HAP-1 (cell line): ENCODE measurements at regions not wholly inside any gene's neighbourhood (a gene's known extent, or its start where the extent isn't known, plus 50 kb on each side); places are given as distances from the start of the nearest gene placed in this dataset.

Experiments
- DNase-seq, 2 experiments: peaks; one replicate each; pipeline ENCODE4 v3.0.0-alpha.2; 2016 to 2020; ENCODE audit warnings: low spot score in 2 of 2
- H3K27me3 ChIP-seq: fragments of 250-450 bp; sonication (Bioruptor Pico); 2 replicates; pipeline ENCODE4 v1.5.1; 2020; ENCODE audit warnings: low read depth, mild to moderate bottlenecking, moderate library complexity
- H3K36me3 ChIP-seq: fragments of 250-450 bp; sonication (Bioruptor Pico); replicated peaks from 2 replicates; pipeline ENCODE4 v1.5.1; 2020; ENCODE audit warnings: mild to moderate bottlenecking
- H3K4me1 ChIP-seq: fragments of 250-450 bp; sonication (Bioruptor Pico); 2 replicates; pipeline ENCODE4 v1.5.1; 2020; ENCODE audit warnings: mild to moderate bottlenecking
- H3K4me3 ChIP-seq: fragments of 250-450 bp; sonication (Bioruptor Pico); 2 replicates; pipeline ENCODE4 v1.5.1; 2020; ENCODE audit warnings: mild to moderate bottlenecking, moderate library complexity
- H3K9me3 ChIP-seq: fragments of 250-450 bp; sonication (Bioruptor Pico); 2 replicates; pipeline ENCODE4 v1.5.1; 2020; ENCODE audit warnings: mild to moderate bottlenecking, moderate library complexity
- in situ Hi-C: fragments of 300-500 bp; cut with MboI; formaldehyde crosslinking; loops from 3 replicates; pipeline ENCODE4 v1.14.3; 2020; ENCODE audit warnings: low sequenced_read_pairs, inconsistent platforms, mixed read lengths

DNA sequence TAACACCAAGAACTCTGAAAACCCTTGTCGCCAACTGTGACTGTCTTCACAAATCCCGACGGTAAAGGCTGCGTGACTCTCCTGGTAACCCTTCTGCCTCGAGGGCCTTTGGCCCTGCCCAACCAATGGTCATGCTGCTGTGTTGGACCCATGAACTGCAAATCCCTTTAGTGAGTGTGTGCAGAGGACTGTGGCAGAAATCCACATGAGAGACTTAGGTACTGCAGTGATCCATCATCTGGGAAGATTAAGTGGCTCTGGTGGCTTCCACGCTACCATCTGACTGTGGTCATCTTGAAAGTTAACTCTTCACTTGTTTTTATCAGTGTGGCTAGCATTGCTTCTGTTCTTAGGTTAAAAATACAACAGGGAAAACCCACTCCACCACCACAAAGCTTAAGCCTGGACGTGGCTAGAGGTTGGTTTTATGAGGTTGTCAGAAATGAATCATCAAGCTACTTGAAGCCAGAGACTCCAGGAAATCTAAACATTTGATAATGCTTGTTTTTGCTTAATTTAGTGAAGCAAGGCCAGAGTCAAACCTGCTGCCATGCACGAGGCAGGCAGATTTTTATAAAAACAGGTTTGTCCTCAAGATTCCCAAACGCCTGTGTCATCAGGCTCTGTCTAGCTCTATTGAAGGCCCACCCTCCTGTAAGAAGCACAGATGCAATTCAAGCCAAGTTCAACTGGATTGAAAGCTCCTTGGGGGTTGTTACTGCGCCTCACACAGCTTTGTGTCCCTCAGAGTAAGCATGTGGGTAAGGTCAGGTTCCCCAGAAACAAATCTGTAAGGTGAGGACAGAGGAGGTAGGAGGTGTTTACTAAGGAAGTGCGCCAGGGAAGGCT, 52.7 kb upstream of the ERCC6L2 start:
- Histone ChIP-seq H3K36me3 (no peaks in the 10 kb centered on the region), H3K27me3 (no peaks in the 10 kb centered on the region), H3K4me1 (no peaks in the 10 kb centered on the region), H3K4me3 (no peak overlapping the region), H3K9me3 (no peaks in the 10 kb centered on the region; the same call in 1 of the 2 replicates)
- no peak for DNase-seq
- in situ Hi-C loops, result no loop called here

DNA sequence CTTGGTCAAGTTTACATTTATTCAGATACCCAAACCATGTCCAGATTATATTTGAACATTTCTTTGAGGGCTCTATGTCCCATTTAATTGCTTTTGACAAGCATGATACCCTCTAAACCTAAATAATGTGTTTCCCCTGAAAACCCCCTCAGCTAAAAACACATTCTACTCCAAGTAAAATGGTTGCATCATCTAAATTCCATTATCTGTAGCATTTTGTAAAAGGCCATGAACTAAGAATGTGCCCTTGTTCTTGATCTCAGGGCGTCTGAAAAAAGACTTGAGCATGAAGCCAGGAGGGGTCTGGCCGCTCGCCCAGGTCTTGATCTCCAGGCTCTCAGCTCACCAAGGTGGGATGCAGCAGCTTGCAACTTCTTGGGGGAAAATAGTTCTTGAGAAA, 53.5 kb upstream of the ERCC6L2 start:
- Histone ChIP-seq H3K4me3 (no peak overlapping the region), H3K9me3 (no peaks in the 10 kb centered on the region; the same call in 1 of the 2 replicates), H3K4me1 (no peaks in the 10 kb centered on the region), H3K36me3 (no peaks in the 10 kb centered on the region), H3K27me3 (no peaks in the 10 kb centered on the region)
- in situ Hi-C loops, result no loop called here
- DNase-seq, result no peak

DNA sequence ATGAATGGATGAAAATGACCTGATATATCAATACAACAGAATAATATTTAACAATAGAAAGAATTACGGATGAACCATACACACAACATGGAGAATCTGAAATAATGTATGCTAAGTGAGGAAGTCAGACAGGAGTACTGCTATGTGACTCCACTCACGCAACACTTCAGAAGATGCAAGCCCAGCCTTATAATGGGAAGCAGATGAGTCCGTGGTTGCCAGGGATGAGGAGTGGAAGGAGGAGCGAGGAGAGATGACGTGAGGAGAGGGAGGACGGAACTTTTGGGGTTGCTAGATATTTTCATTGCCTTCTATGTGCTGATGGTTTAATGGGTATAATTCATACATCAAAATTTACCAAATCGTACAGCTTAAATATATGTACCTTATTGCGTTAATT, 55.4 kb upstream of the ERCC6L2 start:
- Histone ChIP-seq H3K27me3 (no peaks in the 10 kb centered on the region), H3K9me3 (no peaks in the 10 kb centered on the region; the same call in 1 of the 2 replicates), H3K4me3 (no peak overlapping the region), H3K36me3 (no peaks in the 10 kb centered on the region), H3K4me1 (no peaks in the 10 kb centered on the region)
- in situ Hi-C loops, result no loop called here
- DNase-seq, result no peak

DNA sequence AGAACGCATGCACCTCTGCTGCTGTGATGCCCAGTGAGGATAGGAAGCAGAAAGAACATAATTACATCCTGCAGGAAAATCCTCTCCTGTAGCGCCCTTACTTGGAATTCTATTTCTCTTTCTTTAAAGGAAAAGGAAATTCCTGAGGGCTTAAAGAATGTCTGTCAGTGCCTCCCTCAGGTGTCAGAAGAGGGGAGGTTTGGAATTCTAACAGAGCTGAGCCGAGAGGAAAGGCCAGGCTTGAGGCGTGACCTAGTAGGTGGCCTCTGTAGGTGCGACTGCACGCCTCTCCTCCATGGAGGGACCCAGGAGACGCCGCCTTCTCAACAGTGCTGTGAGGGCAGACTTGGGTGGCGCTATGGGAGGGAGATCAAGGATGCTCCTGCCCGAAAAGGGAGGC, 55.9 kb upstream of the ERCC6L2 start:
- in situ Hi-C loops, result no loop called here
- Histone ChIP-seq H3K4me3 (no peak overlapping the region), H3K36me3 (no peaks in the 10 kb centered on the region), H3K27me3 (no peaks in the 10 kb centered on the region), H3K4me1 (no peaks in the 10 kb centered on the region), H3K9me3 (no peaks in the 10 kb centered on the region; the same call in 1 of the 2 replicates)
- no peak for DNase-seq

DNA sequence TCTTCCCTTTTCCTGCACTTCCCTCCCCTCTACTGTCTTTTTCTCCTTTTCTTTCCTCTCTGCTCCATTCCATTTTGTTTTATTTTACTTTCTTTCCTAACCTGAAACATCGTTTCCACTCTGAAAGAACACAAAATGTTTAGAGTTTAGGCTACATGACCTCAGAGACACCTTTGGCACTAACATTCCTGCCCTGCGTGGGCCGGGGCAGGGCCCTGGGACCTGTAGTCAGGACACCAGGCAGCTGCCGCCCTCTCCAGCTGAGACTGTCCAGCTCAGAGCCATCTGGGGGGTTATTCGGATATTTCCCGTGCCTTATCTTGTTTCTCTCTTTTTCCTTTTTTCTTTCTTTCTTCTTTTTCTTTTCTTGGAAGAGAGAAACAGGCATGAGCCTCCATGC, 58.3 kb upstream of the ERCC6L2 start:
- H3K36me3 ChIP-seq, result no peaks in the 10 kb centered on the region
- no peak for DNase-seq
- H3K4me1 ChIP-seq, result no peaks in the 10 kb centered on the region
- no peak overlapping the region for H3K4me3 ChIP-seq
- H3K9me3 ChIP-seq, result no peaks in the 10 kb centered on the region; the same call in 1 of the 2 replicates
- in situ Hi-C loops, result no loop called here
- H3K27me3 ChIP-seq, result no peaks in the 10 kb centered on the region

DNA sequence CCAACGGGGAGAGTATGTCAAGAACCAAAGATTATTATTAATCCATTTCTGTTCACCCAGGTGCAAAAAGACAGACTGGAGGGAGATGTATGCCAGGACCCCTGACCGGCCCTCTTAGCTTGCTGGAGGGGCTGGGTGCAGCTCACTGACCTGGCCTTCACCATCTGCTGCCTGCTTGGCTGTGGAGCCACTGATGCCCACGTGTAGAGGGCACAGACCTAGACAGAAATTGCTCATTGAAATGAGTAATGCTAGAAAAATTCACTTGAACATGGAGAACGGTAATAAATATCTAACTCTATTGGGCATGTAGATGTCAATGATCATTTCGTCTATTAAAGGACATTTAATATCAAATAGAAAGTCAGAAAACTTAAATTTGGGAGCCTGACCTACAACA, 58.8 kb upstream of the ERCC6L2 start:
- Histone ChIP-seq H3K27me3 (no peaks in the 10 kb centered on the region), H3K4me3 (no peak overlapping the region), H3K9me3 (no peaks in the 10 kb centered on the region), H3K36me3 (no peaks in the 10 kb centered on the region), H3K4me1 (no peaks in the 10 kb centered on the region)
- no peak for DNase-seq
- in situ Hi-C loops, result no loop called here

DNA sequence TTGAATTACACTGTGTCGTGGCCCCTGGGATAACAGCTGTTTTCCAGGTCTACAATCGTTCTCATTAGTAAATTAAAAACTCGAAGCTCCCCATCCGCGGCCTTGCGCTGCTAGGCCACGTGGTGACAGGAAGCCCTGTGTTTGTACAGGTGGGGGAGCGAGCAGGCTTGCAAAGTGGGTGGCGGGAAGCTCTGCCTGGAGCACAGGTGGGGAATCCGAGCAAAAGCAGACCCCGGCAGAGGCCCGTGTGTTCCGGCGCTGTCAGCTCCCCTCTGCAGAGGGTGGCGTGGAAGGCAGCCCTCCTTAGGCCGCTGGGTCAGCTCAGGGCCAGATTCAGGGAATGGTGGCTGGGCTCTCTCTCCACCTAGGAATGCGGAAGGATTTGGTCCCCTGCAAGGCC, 59.5 kb upstream of the ERCC6L2 start:
- no peaks in the 10 kb centered on the region for H3K4me1 ChIP-seq
- H3K27me3 ChIP-seq, result no peaks in the 10 kb centered on the region
- DNase-seq, result no peak
- no peaks in the 10 kb centered on the region for H3K9me3 ChIP-seq
- in situ Hi-C loops, result no loop called here
- no peaks in the 10 kb centered on the region for H3K36me3 ChIP-seq
- no peak overlapping the region for H3K4me3 ChIP-seq

DNA sequence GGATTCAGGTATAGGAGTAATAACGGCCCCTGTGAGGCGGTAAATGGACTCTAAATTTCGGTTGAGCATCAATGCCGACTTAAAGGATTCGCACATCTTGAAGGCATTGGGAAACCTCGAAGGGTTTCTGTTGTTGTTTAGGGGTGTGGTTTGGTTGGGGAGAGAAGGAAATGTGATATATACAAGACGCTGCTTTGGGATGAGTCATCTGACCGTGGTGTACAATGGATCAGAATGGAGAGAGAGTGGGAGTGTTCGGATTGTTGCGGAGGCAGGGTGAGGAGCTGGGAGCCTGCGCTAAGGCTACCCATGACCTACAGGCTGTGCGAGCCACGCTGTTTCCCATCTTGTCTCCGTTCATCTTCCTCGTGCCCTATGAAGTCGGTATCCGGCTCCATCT, 60.4 kb upstream of the ERCC6L2 start:
- DNase-seq, result no peak

DNA sequence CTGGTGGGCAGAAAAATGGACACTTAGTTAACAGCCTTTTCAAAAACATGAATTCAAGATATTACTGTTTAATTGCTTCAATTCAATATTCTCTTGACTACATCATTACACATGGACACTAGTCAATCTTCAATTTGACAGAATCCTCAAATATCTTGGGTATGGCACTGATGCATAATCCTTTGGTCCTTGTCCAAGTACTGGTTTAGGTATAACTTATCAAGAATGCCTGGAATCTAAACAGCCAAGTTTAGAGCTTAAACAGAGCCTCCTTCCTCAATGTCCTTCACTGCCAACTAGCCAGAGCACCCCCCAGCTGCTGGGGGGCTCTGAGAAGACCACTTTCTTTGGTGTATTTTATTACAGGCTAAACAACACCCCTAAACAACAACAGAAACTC, 61.6 kb upstream of the ERCC6L2 start:
- H3K27me3 ChIP-seq, result no peaks in the 10 kb centered on the region
- DNase-seq, result no peak
- H3K4me3 ChIP-seq, result no peak overlapping the region
- no peaks in the 10 kb centered on the region for H3K9me3 ChIP-seq
- H3K36me3 ChIP-seq, result no peaks in the 10 kb centered on the region
- H3K4me1 ChIP-seq, result no peaks in the 10 kb centered on the region
- in situ Hi-C loops, result no loop called here

More for the DNA sequence above, 60.4 kb upstream of the ERCC6L2 start:
- no peaks in the 10 kb centered on the region for H3K27me3 ChIP-seq
- no peaks in the 10 kb centered on the region for H3K36me3 ChIP-seq
- no peaks in the 10 kb centered on the region for H3K4me1 ChIP-seq
- in situ Hi-C loops, result no loop called here
- no peaks in the 10 kb centered on the region for H3K9me3 ChIP-seq
- H3K4me3 ChIP-seq, result no peak overlapping the region

DNA sequence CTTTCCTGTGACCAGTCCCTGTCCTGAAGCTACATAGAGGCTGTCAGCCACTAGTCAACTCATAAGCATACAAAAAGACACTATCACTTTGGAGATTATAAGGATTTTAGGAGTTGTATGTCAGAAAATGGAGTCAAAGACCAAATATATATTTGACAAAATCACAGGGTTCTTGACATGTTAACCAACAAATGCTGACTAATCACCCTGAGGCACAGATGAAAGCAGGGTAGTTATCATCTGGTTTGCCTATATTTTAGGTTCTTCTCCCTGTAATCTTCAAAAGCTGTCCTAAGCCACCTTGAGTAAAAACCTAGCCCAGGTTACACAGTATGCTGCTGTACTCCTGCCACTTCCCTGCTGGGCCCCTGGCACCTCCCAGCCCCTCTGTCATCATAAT, 64.7 kb upstream of the ERCC6L2 start:
- H3K9me3 ChIP-seq, result no peaks in the 10 kb centered on the region
- DNase-seq, result no peak
- no peaks in the 10 kb centered on the region for H3K27me3 ChIP-seq
- H3K36me3 ChIP-seq, result no peaks in the 10 kb centered on the region
- H3K4me1 ChIP-seq, result peaks cover 13% of the 10 kb centered on the region
- in situ Hi-C loops, result no loop called here
- H3K4me3 ChIP-seq, result no peak overlapping the region

DNA sequence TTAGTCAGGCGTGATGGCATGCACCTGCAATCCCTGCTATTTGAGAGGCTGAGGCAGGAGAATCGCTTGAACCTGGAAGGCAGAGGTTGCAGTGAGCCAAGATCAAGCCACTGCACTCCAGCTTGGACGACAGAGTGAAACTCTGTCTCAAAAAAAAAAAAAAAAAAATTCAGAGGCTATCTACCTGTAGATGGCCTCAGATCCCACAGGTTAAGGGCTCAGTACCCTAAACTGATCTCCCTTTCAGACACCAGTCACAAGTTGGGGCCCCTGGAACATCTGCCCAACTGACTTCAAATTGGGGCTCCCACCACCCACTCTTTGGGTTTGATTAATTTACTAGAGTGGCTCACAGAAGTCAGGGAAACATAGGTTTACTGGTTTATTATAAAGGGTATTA, 65.4 kb upstream of the ERCC6L2 start:
- H3K9me3 ChIP-seq, result no peaks in the 10 kb centered on the region
- in situ Hi-C loops, result no loop called here
- DNase-seq, result no peak
- no peaks in the 10 kb centered on the region for H3K36me3 ChIP-seq
- no peaks in the 10 kb centered on the region for H3K27me3 ChIP-seq
- no peak overlapping the region for H3K4me3 ChIP-seq
- H3K4me1 ChIP-seq, result peaks cover 13% of the 10 kb centered on the region

DNA sequence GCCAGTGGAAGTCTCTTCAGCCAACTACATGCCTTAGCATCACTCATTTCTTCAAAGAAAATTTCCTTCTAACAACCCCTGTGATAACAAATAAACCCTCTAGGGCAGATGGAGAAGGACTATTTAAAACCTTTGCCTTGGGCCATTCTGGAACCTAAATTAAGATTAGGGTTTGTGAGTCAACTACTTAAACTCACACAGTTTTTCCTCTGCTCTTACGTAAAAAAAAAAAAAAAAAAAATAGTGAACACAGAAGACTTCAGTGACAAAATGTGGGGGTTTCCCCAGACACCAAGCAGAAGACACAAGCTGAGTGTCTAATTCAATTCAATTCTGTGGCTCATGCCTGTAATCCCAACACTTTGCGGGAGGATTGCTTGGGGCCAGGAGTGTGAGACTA, 65.8 kb upstream of the ERCC6L2 start:
- Histone ChIP-seq H3K4me3 (no peak overlapping the region), H3K27me3 (no peaks in the 10 kb centered on the region), H3K9me3 (no peaks in the 10 kb centered on the region), H3K4me1 (peaks cover 13% of the 10 kb centered on the region), H3K36me3 (no peaks in the 10 kb centered on the region)
- DNase-seq, result no peak
- in situ Hi-C loops, result no loop called here

DNA sequence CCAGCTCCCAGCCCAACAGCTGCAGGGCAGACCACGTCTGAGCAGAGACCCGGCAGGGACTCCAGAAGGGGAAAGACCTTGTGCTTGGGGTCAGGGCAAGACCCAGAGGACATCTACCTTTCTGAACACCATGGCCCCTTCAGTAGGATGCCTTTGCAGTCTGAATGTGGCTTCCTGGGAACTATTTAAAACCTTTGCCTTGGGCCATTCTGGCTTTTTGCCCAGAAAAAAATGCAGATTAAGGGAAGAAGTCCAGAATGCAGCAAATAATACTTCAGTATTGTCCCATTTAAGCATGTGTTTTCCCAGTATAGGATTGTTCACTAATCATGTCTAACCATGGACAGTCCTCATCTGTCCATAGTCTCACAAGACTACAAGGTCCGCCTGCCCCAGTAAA, 67.5 kb upstream of the ERCC6L2 start:
- no peaks in the 10 kb centered on the region for H3K9me3 ChIP-seq
- no peak overlapping the region for H3K4me3 ChIP-seq
- H3K36me3 ChIP-seq, result no peaks in the 10 kb centered on the region
- peaks cover 13% of the 10 kb centered on the region for H3K4me1 ChIP-seq
- in situ Hi-C loops, result no loop called here
- no peaks in the 10 kb centered on the region for H3K27me3 ChIP-seq
- DNase-seq, result peak; percentile 82 to 86

DNA sequence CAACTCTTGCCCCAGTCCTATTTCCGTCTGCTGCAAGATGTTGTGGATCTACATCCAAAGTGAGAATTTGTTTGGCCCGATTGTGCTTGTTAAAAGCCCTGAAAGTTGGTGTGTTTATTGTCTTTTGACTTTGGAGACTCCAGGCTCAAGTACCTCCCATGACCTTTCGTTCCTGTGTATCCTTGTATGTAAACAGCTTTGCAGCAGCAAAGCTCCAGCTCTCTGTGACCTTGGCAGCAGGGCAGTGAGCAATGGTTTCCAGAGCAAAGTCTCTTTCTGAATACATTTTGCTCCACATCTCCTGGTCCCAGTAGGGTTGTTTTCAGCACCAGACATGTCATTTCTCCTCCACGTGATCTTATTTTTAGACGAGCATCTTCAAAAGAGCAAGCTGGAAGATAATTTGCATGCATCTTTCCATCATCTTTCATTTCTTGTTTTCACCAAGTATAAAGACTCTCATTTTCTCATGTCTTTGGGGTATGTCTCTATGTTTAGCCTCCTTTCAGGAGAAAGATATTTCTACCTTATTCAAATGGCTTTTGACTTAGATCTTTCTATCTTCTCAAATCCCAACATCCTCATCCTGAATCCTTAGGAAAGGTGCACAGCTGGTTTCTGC, 68.1 kb upstream of the ERCC6L2 start:
- Histone ChIP-seq H3K4me3 (no peak overlapping the region), H3K36me3 (no peaks in the 10 kb centered on the region), H3K9me3 (no peaks in the 10 kb centered on the region), H3K4me1 (peaks cover 13% of the 10 kb centered on the region), H3K27me3 (no peaks in the 10 kb centered on the region)
- in situ Hi-C loops, result no loop called here
- DNase-seq, result no peak
